ENCODE measurements at regions not wholly inside any gene's neighbourhood (a gene's known extent, or its start where the extent isn't known, plus 50 kb on each side); places are given as distances from the start of the nearest gene placed in this dataset.

GRCh38 chr10:57818522-57818921, 449.2 kb downstream of the IPMK start:
- intact Hi-C loops (cut with DNase I) = no loop called here
- FAIRE-seq (no peak), DNase-seq (no peak)
- no peaks in the 10 kb centered on the region for H3K4me1 ChIP-seq (ENCODE audit: control insufficient read depth in 2 of 3, insufficient read depth in 2 of 3, low read depth in 1 of 3, low read length in 3 of 3)
- H3K9ac ChIP-seq (ENCODE audit: low read length in 3 of 3) = no peak overlapping the region
- no peak for TF ChIP-seq CTCF (IDR thresholded peaks at IDR 0.05; ENCODE audit: borderline replicate concordance, extremely low read depth, insufficient read depth)
- H3K27ac ChIP-seq (ENCODE audit: low read depth in 2 of 2, low read length in 2 of 2) = no peak overlapping the region
- H3K4me3 ChIP-seq (ENCODE audit: low read length in 3 of 3) = no peak overlapping the region
- H3K36me3 ChIP-seq (ENCODE audit: control insufficient read depth in 2 of 3, insufficient read depth in 3 of 3, low read length in 3 of 3) = no peaks in the 10 kb centered on the region
- H3K9me3 ChIP-seq (ENCODE audit: control insufficient read depth in 2 of 3, insufficient read depth in 1 of 3, low read length in 3 of 3) = no peaks in the 10 kb centered on the region
- no peaks in the 10 kb centered on the region for H3K27me3 ChIP-seq (ENCODE audit: control insufficient read depth, insufficient read depth, low read length)

GRCh38 chr10:57817741-57818140, 450.0 kb downstream of the IPMK start:
- Histone ChIP-seq H3K9me3 (ENCODE audit: control insufficient read depth in 2 of 3, insufficient read depth in 1 of 3, low read length in 3 of 3) (no peaks in the 10 kb centered on the region), H3K27me3 (ENCODE audit: control insufficient read depth, insufficient read depth, low read length) (no peaks in the 10 kb centered on the region), H3K4me3 (ENCODE audit: low read length in 3 of 3) (no peak overlapping the region), H3K27ac (ENCODE audit: low read depth in 2 of 2, low read length in 2 of 2) (no peak overlapping the region), H3K4me1 (ENCODE audit: control insufficient read depth in 2 of 3, insufficient read depth in 2 of 3, low read depth in 1 of 3, low read length in 3 of 3) (no peaks in the 10 kb centered on the region), H3K9ac (ENCODE audit: low read length in 3 of 3) (no peak overlapping the region), H3K36me3 (ENCODE audit: control insufficient read depth in 2 of 3, insufficient read depth in 3 of 3, low read length in 3 of 3) (no peaks in the 10 kb centered on the region)
- intact Hi-C loops (cut with DNase I) = no loop called here
- no peak for DNase-seq
- TF ChIP-seq CTCF (IDR thresholded peaks at IDR 0.05; ENCODE audit: borderline replicate concordance, extremely low read depth, insufficient read depth) = no peak
- no peak for FAIRE-seq

GRCh38 chr10:57815949-57816348, 451.7 kb downstream of the IPMK start:
- Histone ChIP-seq H3K27me3 (ENCODE audit: control insufficient read depth, insufficient read depth, low read length) (no peaks in the 10 kb centered on the region), H3K4me1 (ENCODE audit: control insufficient read depth in 2 of 3, insufficient read depth in 2 of 3, low read depth in 1 of 3, low read length in 3 of 3) (no peaks in the 10 kb centered on the region), H3K36me3 (ENCODE audit: control insufficient read depth in 2 of 3, insufficient read depth in 3 of 3, low read length in 3 of 3) (no peaks in the 10 kb centered on the region), H3K9me3 (ENCODE audit: control insufficient read depth in 2 of 3, insufficient read depth in 1 of 3, low read length in 3 of 3) (no peaks in the 10 kb centered on the region), H3K27ac (ENCODE audit: low read depth in 2 of 2, low read length in 2 of 2) (no peak overlapping the region), H3K4me3 (ENCODE audit: low read length in 3 of 3) (no peak overlapping the region), H3K9ac (ENCODE audit: low read length in 3 of 3) (no peak overlapping the region)
- DNase-seq = no peak
- no peak for FAIRE-seq
- intact Hi-C loops (cut with DNase I) = no loop called here
- no peak for TF ChIP-seq CTCF (IDR thresholded peaks at IDR 0.05; ENCODE audit: borderline replicate concordance, extremely low read depth, insufficient read depth)

GRCh38 chr10:57809961-57810360, 457.7 kb downstream of the IPMK start:
- H3K4me3 ChIP-seq (ENCODE audit: low read length in 3 of 3) = no peak overlapping the region
- no peaks in the 10 kb centered on the region for H3K36me3 ChIP-seq (ENCODE audit: control insufficient read depth in 2 of 3, insufficient read depth in 3 of 3, low read length in 3 of 3)
- no peak overlapping the region for H3K27ac ChIP-seq (ENCODE audit: low read depth in 2 of 2, low read length in 2 of 2)
- no peak overlapping the region for H3K9ac ChIP-seq (ENCODE audit: low read length in 3 of 3)
- H3K4me1 ChIP-seq (ENCODE audit: control insufficient read depth in 2 of 3, insufficient read depth in 2 of 3, low read depth in 1 of 3, low read length in 3 of 3) = no peaks in the 10 kb centered on the region
- H3K9me3 ChIP-seq (ENCODE audit: control insufficient read depth in 2 of 3, insufficient read depth in 1 of 3, low read length in 3 of 3) = no peaks in the 10 kb centered on the region
- H3K27me3 ChIP-seq (ENCODE audit: control insufficient read depth, insufficient read depth, low read length) = no peaks in the 10 kb centered on the region
- intact Hi-C loops (cut with DNase I) = no loop called here
- DNase-seq (no peak), FAIRE-seq (no peak)
- no peak for TF ChIP-seq CTCF (IDR thresholded peaks at IDR 0.05; ENCODE audit: borderline replicate concordance, extremely low read depth, insufficient read depth)

All from kidney (tissue), 13 donors.